Tongue (tissue), 1 donor: ENCODE measurements at regions not wholly inside any gene's neighbourhood (a gene's known extent, or its start where the extent isn't known, plus 50 kb on each side); places are given as distances from the start of the nearest gene placed in this dataset.

Source experiments
- DNase-seq: peaks from one replicate; pipeline ENCODE4 v3.0.0-alpha.2; 2015

- no peak for DNase-seq
These were observed 318.7 kb downstream of the TMEM121 start for GRCh38 chr14:105844810-105845724.

GRCh38 chr14:105845725-105846309, 319.4 kb downstream of the TMEM121 start:
- no peak for DNase-seq

- no peak for DNase-seq
These were observed 319.9 kb downstream of the TMEM121 start for GRCh38 chr14:105846312-105846711.

GRCh38 chr14:105847400-105847799, 321.0 kb downstream of the TMEM121 start:
- DNase-seq: no peak

- DNase-seq: no peak
These were observed 322.2 kb downstream of the TMEM121 start for GRCh38 chr14:105848570-105848969.

- no peak for DNase-seq
These were observed 323.7 kb downstream of the TMEM121 start for GRCh38 chr14:105849933-105850626.

GRCh38 chr14:105850853-105851581, 324.6 kb downstream of the TMEM121 start:
- DNase-seq: no peak

GRCh38 chr14:105851716-105852377, 325.5 kb downstream of the TMEM121 start:
- no peak for DNase-seq

GRCh38 chr14:105852378-105853088, 326.1 kb downstream of the TMEM121 start:
- no peak for DNase-seq

- DNase-seq: no peak
These were observed 326.9 kb downstream of the TMEM121 start for GRCh38 chr14:105853089-105853906.

GRCh38 chr14:105853907-105854599, 327.7 kb downstream of the TMEM121 start:
- no peak for DNase-seq

GRCh38 chr14:105854600-105855245, 328.3 kb downstream of the TMEM121 start:
- DNase-seq: no peak

GRCh38 chr14:105855246-105855892, 329.0 kb downstream of the TMEM121 start:
- no peak for DNase-seq

GRCh38 chr14:105855893-105856675, 329.7 kb downstream of the TMEM121 start:
- no peak for DNase-seq

- DNase-seq: no peak
These were observed 330.4 kb downstream of the TMEM121 start for GRCh38 chr14:105856676-105857219.

- DNase-seq: no peak
These were observed 330.9 kb downstream of the TMEM121 start for GRCh38 chr14:105857220-105857825.
